Ishikawa (cell line): ENCODE measurements at regions not wholly inside any gene's neighbourhood (a gene's known extent, or its start where the extent isn't known, plus 50 kb on each side); places are given as distances from the start of the nearest gene placed in this dataset.

ENCODE experiments used
- CEBPB ChIP-seq: IDR thresholded peaks from 2 replicates; pipeline ENCODE4 v1.6.1; 2012
- CREB1 ChIP-seq: IDR thresholded peaks from 2 replicates; pipeline ENCODE4 v1.6.1; 2012; ENCODE audit warnings: low read depth
- EGR1 ChIP-seq: IDR thresholded peaks from 2 replicates; pipeline ENCODE4 v1.6.1; 2012
- EP300 ChIP-seq: IDR thresholded peaks from 2 replicates; pipeline ENCODE4 v1.6.1; 2012; ENCODE audit warnings: borderline replicate concordance
- MAX ChIP-seq: IDR thresholded peaks from 2 replicates; pipeline ENCODE4 v1.6.1; 2012
- NFIC ChIP-seq: IDR thresholded peaks from 2 replicates; pipeline ENCODE4 v1.6.1; 2012
- RAD21 ChIP-seq: IDR thresholded peaks from 2 replicates; pipeline ENCODE4 v1.6.1; 2012; ENCODE audit warnings: low read depth
- REST ChIP-seq: IDR thresholded peaks from 2 replicates; pipeline ENCODE4 v1.6.1; 2012; ENCODE audit warnings: low read depth, mild to moderate bottlenecking
- TAF1 ChIP-seq: IDR thresholded peaks from 2 replicates; pipeline ENCODE4 v1.6.1; 2012; ENCODE audit warnings: low read depth, mild to moderate bottlenecking
- TCF12 ChIP-seq: IDR thresholded peaks from 2 replicates; pipeline ENCODE4 v1.6.1; 2012; ENCODE audit warnings: low read depth
- YY1 ChIP-seq: IDR thresholded peaks from 2 replicates; pipeline ENCODE4 v1.6.1; 2012; ENCODE audit warnings: low read depth
- ZBTB7A ChIP-seq: IDR thresholded peaks from 2 replicates; pipeline ENCODE4 v1.6.1; 2012; ENCODE audit warnings: low read depth

GRCh38 chr1:30474818-30475200, 248.6 kb downstream of the MATN1 start:
- TF ChIP-seq REST (no peak), EP300 (no peak), TCF12 (no peak), CEBPB (no peak), RAD21 (no peak), TAF1 (no peak), EGR1 (no peak), MAX (no peak), ZBTB7A (no peak), CREB1 (no peak), YY1 (no peak), NFIC (no peak)
